H54 (cell line): ENCODE measurements at regions not wholly inside any gene's neighbourhood (a gene's known extent, or its start where the extent isn't known, plus 50 kb on each side); places are given as distances from the start of the nearest gene placed in this dataset.

Source experiments
- DNase-seq: peaks from one replicate; pipeline ENCODE4 v3.0.0; 2011; ENCODE audit warnings: low spot score, mixed read lengths; ENCODE audit not compliant: insufficient read length
- FAIRE-seq: peaks from 3 replicates; lab custom pipeline; 2011; peaks lifted over from hg19 to GRCh38; lab: Jason Lieb, UNC
- POLR2A ChIP-seq: IDR thresholded peaks from 2 replicates; pipeline ENCODE4 v1.6.1; 2011; ENCODE audit warnings: low read depth, mild to moderate bottlenecking, low read length

- FAIRE-seq (peak; percentile 94), DNase-seq (peak; percentile 9)
- no peak for TF ChIP-seq POLR2A
Measured at GRCh38 chr3:31166249-31166885, 271.9 kb upstream of the GADL1 start.

DNA sequence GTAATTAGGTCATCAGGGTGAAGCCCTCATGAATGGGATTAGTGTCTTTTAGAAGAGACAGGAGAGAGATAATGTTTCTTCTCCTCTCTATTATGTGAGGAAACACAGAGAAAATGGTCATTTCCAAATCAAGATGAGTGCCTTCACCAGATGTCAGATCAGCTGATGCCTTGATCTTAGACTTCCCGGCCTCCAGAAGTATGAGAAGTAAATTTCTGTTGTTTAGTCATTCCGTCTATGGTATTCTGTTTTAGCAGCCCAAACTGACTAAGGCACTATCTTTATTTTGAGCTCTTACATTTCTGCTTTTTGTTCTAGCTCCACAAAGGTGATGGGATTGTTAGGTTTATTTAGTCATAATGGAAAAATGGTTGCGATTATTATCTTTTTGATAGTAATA lies 273.2 kb upstream of the GADL1 start:
- FAIRE-seq (no peak), DNase-seq (no peak)
- TF ChIP-seq POLR2A, result no peak

DNA sequence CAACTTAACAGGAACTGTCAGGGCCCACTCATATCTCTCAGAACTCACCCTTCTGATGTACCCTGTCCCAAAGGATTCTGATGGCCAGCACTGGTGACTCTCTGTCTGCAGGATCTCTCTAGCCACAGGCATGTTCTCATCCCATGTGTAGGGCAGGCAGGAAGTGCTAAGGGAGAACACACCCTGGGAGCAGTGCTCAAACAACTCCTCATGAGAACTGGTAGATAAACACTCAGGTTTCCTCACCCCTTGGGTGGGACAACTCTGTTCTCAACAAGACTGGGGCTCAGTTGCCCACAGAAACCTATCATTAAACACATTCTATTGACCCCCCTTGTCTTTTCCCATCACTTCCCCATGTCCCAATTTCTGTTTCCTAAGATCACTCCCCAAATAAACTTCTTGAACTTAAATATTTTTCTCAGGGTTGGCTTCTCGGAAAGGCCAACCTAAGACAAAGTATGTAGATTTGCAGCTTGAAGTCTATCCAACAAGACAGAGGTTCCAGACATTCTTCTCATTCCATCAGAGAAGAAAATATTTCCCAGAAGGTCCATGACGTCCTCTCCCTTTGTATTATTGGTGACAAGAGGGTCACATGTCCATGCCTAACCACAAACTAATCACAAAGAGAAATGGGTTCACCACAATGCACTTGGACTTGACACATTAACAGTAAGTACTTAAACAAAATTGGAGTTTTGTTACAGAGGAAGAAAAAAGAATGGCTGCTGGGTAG lies 276.6 kb upstream of the GADL1 start:
- FAIRE-seq (peak; percentile 78), DNase-seq (no peak)
- no peak for TF ChIP-seq POLR2A

DNA sequence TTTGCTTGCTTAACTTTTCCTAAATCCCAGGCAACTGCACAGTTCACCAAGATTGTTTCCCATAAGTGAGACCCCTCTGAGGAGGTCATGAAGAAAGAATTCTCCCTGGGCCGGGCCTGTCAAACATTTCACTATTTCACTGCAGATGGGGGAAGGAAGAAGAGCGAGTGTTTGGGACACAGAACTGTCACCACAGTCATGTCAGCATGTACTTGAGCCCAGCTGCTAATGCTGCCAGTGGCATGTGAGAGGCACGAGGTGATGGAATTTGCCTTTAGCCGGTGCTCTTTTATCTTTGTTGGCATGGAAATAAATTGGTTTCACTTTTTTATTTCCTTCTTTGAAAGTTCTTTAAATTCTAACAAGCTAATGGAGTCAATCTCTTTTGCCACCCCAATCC lies 277.9 kb upstream of the GADL1 start:
- DNase-seq (no peak), FAIRE-seq (no peak)
- no peak for TF ChIP-seq POLR2A

DNA sequence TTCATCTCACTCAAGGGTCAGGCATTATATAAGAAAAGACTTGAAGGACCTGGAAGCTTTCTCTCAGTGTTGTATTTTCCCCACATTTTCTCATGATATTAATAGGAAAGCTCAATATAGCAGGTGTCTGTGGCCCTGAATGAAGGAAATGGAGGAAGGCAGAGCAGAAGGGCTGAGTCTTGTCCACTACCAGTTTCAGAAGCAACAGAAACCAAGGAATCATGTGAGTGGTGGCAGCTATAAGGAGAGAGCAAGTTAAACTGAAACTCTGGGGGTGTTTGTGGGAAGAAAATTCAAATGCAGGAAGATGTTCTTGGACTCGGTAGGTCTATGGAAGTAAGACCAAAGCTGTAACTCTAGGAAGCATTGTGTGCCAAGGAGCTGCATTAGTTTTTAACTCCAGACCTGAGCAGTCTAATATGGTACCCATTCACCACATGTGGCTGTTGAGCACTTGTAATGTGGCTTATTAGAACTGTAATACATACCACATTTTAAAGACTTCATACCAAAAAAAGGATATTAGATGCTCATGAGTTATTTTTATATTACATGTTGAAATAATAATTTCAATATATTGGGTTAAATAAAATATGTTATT lies 278.8 kb upstream of the GADL1 start:
- FAIRE-seq (no peak), DNase-seq (no peak)
- no peak for TF ChIP-seq POLR2A

- no peak for TF ChIP-seq POLR2A
- FAIRE-seq, result no peak
- DNase-seq, result no peak
Measured at GRCh38 chr3:31174079-31174478, 279.6 kb upstream of the GADL1 start.

- TF ChIP-seq POLR2A, result no peak
- DNase-seq (no peak), FAIRE-seq (no peak)
Measured at GRCh38 chr3:31176045-31176444, 281.6 kb upstream of the GADL1 start.

DNA sequence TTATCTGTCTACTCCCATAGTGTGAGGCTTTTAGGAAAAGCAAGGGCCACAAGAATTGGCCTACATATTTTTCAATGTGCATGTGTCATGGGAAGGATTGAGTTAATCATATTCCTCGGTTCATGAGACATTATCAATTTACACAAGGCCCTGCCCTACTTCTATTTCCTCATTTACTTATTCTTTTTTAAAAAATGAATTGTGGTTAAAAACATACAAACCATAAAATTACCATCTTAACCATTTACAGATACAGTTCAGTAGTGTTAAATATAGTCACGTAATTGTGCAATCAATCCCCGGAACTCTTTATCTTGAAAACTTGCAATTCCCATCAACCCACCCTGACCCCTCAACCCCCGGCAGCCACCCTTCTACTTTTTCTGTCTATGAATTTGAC lies 284.0 kb upstream of the GADL1 start:
- FAIRE-seq (no peak), DNase-seq (no peak)
- TF ChIP-seq POLR2A, result no peak

DNA sequence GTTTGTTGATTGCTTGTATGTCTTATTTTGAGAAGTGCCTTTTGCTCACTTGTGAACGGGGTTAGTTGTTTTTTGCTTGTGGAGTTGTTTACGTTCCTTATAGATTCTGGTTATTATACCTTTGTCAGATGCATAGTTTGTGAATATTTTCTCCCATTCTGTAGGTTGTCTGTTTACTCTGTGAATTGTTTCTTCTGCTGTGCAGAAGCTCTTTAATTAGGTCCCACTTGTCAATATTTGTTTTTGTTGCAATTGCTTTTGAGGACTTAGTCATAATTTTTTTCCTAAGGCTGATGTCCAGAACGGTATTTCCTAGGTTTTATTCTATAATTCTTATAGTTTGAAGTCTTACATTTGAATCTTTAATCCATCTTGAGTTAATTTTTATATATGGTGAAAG lies 285.3 kb upstream of the GADL1 start:
- no peak for DNase-seq
- no peak for TF ChIP-seq POLR2A
- no peak for FAIRE-seq

DNA sequence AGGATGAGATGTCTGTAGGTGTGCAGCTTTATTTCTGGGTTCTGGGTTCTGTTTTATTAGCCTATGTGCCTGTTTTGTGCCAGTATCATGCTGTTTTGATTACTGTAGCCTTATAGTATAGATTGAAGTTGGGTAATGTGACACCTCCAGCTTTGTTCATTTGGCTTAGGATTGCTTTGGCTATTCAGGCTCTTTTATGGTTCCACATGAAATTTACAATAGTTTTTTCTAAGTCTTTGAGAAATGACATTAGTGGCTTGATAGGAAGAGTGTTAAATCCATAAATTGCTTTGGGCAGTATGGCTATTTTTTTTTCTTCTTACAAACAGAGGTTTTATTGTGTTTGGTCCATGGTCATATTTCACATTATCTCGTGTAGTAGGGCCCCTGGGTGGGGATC lies 285.8 kb upstream of the GADL1 start:
- FAIRE-seq (no peak), DNase-seq (no peak)
- TF ChIP-seq POLR2A, result no peak

DNA sequence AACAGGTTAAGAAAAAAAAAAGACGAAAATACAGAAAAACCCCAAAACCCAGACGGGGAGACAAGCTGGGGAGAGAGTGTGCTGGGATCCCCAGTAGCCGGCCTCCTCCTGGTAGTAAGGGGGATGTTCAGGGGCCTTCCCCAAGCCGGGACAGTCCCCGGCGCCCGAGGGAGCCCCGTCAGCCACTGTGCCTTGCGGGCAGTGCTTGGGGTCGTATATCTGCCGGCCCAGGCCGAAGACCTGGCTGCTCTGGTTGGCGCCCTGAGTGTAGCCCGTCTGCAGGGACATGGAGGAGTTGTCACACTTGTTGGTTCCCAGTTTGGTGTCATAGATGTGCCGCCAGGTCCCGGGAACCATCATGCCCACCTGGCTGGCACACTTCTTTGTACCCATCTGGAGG lies 287.2 kb upstream of the GADL1 start:
- TF ChIP-seq POLR2A, result no peak
- no peak for DNase-seq
- FAIRE-seq, result no peak

GRCh38 chr3:31182661-31183060 lies 288.2 kb upstream of the GADL1 start:
- no peak for DNase-seq
- no peak for FAIRE-seq
- no peak for TF ChIP-seq POLR2A

GRCh38 chr3:31184261-31185061 lies 290.0 kb upstream of the GADL1 start:
- FAIRE-seq, result no peak
- DNase-seq, result no peak
- no peak for TF ChIP-seq POLR2A

GRCh38 chr3:31185062-31185357 lies 290.5 kb upstream of the GADL1 start:
- FAIRE-seq, result no peak
- TF ChIP-seq POLR2A, result no peak
- no peak for DNase-seq
